ENCODE measurements at regions not wholly inside any gene's neighbourhood (a gene's known extent, or its start where the extent isn't known, plus 50 kb on each side); places are given as distances from the start of the nearest gene placed in this dataset.

DNA sequence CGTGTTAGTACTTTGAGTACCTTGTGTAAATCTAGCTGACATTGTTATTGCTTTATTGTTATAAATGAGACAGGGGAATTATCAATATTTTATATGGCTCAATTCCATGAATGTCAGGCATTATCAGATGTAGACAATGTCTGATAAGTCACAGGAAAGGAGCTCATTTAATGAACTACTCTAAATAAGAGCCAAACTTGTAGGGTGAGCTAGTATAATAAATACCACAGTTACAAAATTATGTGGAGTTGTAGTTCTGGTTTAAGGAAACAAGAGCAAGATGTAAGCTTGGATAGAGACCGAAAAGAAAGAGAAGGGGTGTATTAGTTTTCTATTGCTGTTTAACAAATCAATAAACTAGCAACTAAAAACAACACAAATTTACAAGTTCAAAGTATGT lies 891.8 kb upstream of the SLITRK1 start:
- TF ChIP-seq, protein P1, sequence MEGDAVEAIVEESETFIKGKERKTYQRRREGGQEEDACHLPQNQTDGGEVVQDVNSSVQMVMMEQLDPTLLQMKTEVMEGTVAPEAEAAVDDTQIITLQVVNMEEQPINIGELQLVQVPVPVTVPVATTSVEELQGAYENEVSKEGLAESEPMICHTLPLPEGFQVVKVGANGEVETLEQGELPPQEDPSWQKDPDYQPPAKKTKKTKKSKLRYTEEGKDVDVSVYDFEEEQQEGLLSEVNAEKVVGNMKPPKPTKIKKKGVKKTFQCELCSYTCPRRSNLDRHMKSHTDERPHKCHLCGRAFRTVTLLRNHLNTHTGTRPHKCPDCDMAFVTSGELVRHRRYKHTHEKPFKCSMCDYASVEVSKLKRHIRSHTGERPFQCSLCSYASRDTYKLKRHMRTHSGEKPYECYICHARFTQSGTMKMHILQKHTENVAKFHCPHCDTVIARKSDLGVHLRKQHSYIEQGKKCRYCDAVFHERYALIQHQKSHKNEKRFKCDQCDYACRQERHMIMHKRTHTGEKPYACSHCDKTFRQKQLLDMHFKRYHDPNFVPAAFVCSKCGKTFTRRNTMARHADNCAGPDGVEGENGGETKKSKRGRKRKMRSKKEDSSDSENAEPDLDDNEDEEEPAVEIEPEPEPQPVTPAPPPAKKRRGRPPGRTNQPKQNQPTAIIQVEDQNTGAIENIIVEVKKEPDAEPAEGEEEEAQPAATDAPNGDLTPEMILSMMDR (conservative IDR thresholded peaks at IDR 0.05; ENCODE audit: low read depth, low read length), result no peak
- H3K4me3 ChIP-seq (ENCODE audit: low read length), result no peak overlapping the region
- no peak for DNase-seq (ENCODE audit: low read depth)

DNA sequence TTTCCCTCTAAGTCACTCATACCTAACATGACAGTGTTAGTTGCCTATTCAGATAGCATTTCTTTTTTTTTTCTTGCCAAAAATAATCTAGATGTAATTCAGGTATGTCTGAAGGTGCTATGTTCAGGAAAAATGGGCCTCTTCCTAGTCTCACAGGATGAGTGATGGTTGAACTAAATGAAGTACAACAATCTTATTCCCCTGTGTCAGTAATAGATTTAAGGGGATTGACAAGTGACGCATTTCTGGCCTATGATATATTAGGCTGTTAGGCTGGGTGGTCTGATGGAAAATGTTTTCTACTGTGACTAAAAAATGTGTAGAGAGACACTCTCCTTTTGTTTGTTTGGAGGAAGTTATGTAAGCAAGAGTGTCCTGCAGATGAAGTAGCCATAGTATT lies 878.7 kb upstream of the SLITRK1 start:
- DNase-seq (ENCODE audit: low read depth), result no peak
- no peak overlapping the region for H3K4me3 ChIP-seq (ENCODE audit: low read length)
- TF ChIP-seq, protein P1 (conservative IDR thresholded peaks at IDR 0.05; ENCODE audit: low read depth, low read length), result no peak

DNA sequence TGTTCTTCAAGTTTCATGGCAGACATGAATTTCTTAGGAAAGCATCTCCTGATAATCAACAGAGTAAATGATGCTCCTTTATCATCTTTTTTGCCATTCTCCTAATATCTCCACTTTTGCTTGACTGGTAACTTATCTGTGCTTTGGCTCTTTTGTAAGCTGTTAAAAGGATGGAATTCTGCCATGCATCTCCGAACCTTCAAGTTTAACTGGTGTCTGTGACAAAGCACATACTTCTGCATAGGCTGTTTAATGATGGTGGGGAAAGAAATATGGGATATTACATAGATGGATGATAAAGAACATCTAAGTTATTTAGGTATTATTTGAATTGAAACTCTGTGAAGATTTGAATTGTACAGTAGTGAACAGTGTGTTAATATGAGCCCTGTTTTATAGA lies 866.9 kb upstream of the SLITRK1 start:
- TF ChIP-seq, protein P1 (conservative IDR thresholded peaks at IDR 0.05; ENCODE audit: low read depth, low read length), result no peak
- H3K4me3 ChIP-seq (ENCODE audit: low read length), result no peak overlapping the region
- DNase-seq (ENCODE audit: low read depth), result no peak

DNA sequence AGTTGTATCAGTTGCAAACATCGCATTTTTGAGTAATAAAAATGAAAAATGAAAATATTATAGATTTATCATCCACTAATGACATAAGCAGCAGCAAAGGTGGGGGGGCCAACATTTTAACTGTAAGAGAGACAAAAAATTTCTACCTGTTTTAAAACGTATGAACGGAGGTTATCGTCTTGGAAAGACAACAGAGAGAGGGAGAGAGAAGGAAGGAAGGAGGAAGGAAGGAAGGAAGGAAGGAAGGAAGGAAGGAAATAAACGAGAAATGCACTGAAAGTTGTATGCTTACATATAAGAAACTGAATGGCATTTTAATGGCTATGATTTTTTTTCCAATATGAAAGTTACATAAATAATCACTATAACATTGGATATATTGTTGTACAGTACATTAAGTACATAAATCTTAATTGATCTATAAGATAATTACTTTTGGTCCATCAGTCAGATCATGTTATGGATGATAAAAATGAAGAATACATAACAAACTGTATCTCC lies 862.8 kb upstream of the SLITRK1 start:
- no peak overlapping the region for H3K4me3 ChIP-seq (ENCODE audit: low read length)
- DNase-seq (ENCODE audit: low read depth), result no peak
- TF ChIP-seq, protein P1 (conservative IDR thresholded peaks at IDR 0.05; ENCODE audit: low read depth, low read length), result no peak

DNA sequence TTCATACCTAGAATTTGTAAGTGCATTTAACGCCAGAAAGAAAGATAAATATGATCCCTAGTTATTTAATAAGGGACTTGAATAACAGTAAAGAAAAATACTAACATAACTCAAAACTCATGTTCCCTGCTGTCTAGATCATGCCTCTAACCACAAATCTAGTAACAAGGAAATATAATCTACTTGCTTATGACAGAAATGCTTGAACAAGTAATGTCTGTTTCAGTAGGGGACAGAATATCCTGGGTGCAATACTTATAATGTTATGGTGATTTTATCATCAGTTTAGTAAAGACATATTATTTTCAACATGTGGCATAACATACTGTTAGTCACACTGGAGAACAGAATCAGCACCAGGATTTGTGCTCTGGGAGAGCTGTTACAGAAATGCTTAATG lies 861.9 kb upstream of the SLITRK1 start:
- no peak for DNase-seq (ENCODE audit: low read depth)
- H3K4me3 ChIP-seq (ENCODE audit: low read length), result no peak overlapping the region
- TF ChIP-seq, protein P1 (conservative IDR thresholded peaks at IDR 0.05; ENCODE audit: low read depth, low read length), result no peak

DNA sequence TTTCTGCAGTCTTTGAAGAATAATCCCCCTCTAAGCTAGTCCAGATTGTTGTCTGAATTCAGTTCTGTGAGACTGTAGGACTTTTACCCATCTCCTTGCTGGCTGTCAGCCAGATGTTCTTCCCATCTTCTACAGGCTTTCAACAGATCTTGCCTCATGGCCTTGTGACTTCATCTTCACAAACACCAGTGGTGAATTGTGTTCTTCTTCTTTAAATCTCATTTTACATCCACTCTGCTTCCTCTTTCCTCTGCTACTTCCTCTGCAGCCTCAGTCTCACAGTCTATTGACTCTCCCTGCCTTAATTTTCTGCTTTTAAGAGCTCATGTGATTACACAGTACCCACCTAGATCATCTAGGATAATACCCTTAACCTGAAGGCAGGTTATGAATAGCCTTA lies 859.0 kb upstream of the SLITRK1 start:
- TF ChIP-seq, protein P1 (conservative IDR thresholded peaks at IDR 0.05; ENCODE audit: low read depth, low read length), result no peak
- H3K4me3 ChIP-seq (ENCODE audit: low read length), result no peak overlapping the region
- DNase-seq (ENCODE audit: low read depth), result no peak

DNA sequence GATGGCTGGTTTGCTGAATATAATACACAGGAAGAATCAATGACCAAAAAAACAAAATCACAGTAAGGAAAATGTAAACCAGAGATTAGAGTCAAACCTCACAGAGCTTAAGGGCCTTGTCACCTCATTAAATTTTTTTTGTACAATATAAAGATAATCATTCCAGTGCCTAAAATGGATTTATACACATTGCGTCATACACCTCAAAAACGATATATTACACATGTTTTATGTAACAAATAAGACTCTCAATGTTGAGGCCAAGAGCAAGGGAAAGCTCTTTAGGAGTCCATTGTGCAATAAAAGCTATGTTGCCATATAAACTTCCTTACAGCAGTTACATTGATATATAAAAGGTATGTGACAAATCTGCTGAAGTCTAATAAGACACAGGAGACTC lies 856.7 kb upstream of the SLITRK1 start:
- DNase-seq (ENCODE audit: low read depth), result no peak
- TF ChIP-seq, protein P1 (conservative IDR thresholded peaks at IDR 0.05; ENCODE audit: low read depth, low read length), result no peak
- H3K4me3 ChIP-seq (ENCODE audit: low read length), result no peak overlapping the region

Measured in retinal pigment epithelial cell (primary cell).